Stomach (tissue), 8 donors: ENCODE measurements at regions not wholly inside any gene's neighbourhood (a gene's known extent, or its start where the extent isn't known, plus 50 kb on each side); places are given as distances from the start of the nearest gene placed in this dataset.
A peak's percentile ranks its signal among the peaks of the same experiment; 100 is the strongest.

Source experiments
- DNase-seq, 2 donors: peaks; one replicate each; pipeline versions ENCODE4 v3.0.0 to v3.0.0-alpha.2; 2013 to 2019
- H3K27ac ChIP-seq, 5 donors: fragments of 200-600 bp in 4 of 5; sonication (generic) in 4 of 5; one replicate each; pipeline ENCODE4 v1.5.1; 2013 to 2019; ENCODE audit warnings: mild to moderate bottlenecking in 1 of 5, moderate library complexity in 1 of 5
- H3K27me3 ChIP-seq, 3 donors: fragments of 200-600 bp; sonication (generic); one replicate each; pipeline ENCODE4 v1.5.1; 2017 to 2019; ENCODE audit warnings: mixed run types in 1 of 3
- H3K36me3 ChIP-seq, 4 donors: fragments of 200-600 bp; sonication (generic); 1 replicate in 3 of 4; 2 replicates in 1 of 4; pipeline ENCODE4 v1.5.1; 2016 to 2019
- H3K4me1 ChIP-seq, 4 donors: fragments of 200-600 bp; sonication (generic); one replicate each; pipeline ENCODE4 v1.5.1; 2016 to 2019
- H3K4me3 ChIP-seq, 4 donors: fragments of 200-600 bp; sonication (generic) in 3 of 4; one replicate each; pipeline ENCODE4 v1.5.1; 2016 to 2019; ENCODE audit warnings: mild to moderate bottlenecking in 1 of 4
- H3K9me3 ChIP-seq, 4 donors: fragments of 200-600 bp; sonication (generic); one replicate each; pipeline ENCODE4 v1.5.1; 2016 to 2019
- EP300 ChIP-seq: sonication (generic); formaldehyde crosslinking; IDR thresholded peaks from one replicate; pipeline ENCODE4 v1.6.1; 2017; ENCODE audit warnings: antibody characterized with exemption
- POLR2A ChIP-seq, 4 donors: fragments of 450-650 bp; IDR thresholded peaks; one replicate each; pipeline ENCODE4 v1.6.1; 2016; ENCODE audit warnings: antibody characterized with exemption in 4 of 4, control low read depth in 2 of 4, mild to moderate bottlenecking in 1 of 4, moderate library complexity in 1 of 4
- POLR2AphosphoS5 ChIP-seq, 3 donors: sonication (generic); formaldehyde crosslinking; IDR thresholded peaks; one replicate each; pipeline ENCODE4 v1.6.1; 2016; ENCODE audit warnings: antibody characterized with exemption in 3 of 3
- WGBS, 5 donors: extraction: QIAGEN DNeasy Blood & Tissue Kit in 3 of 5; methylation state at CpG; one replicate each; pipeline versions ENCODE4 v1.1.5 to v1.1.7; 2013 to 2018; 5-methylcytosine and 5-hydroxymethylcytosine counted together
- intact Hi-C: fragments of 100-400 bp; cut with DNase I; formaldehyde crosslinking; loops from one replicate; pipeline ENCODE4 v1.15.1; 2023; ENCODE audit warnings: low total_unique reads
- TF ChIP-seq, protein P1 (sequence below), 7 experiments: fragments of 450-650 bp in 4 of 7; fragments of 200-600 bp in 3 of 7; sonication (generic) in 3 of 7; IDR thresholded peaks; one replicate each; pipeline ENCODE4 v1.5.1; 2016 to 2019; ENCODE audit warnings: antibody characterized with exemption in 7 of 7, control low read depth in 2 of 7, mild to moderate bottlenecking in 1 of 7
- donor health status: healthy with polysubstance abuse.
- donor health status: Bipolar disorder and iron deficiency.
- donor health status: healthy.

GRCh38 chr14:43041207-43041606 is 1434.5 kb downstream of the LRFN5 start:
- Histone ChIP-seq H3K4me1 (no peaks in the 10 kb centered on the region), H3K4me3 (no peak overlapping the region), H3K27me3 (no peaks in the 10 kb centered on the region), H3K36me3 (no peaks in the 10 kb centered on the region), H3K9me3 (no peaks in the 10 kb centered on the region), H3K27ac (no peak overlapping the region)
- 88 to 93% (median 91%) methylated on average over 3 of the region's 3 CpGs for WGBS, 5 donors
- intact Hi-C loops, result no loop called here
- TF ChIP-seq EP300 (no peak), POLR2AphosphoS5 (IDR thresholded peaks at IDR 0.05) (no peak), POLR2A (IDR thresholded peaks at IDR 0.05) (no peak)
- TF ChIP-seq, protein P1, sequence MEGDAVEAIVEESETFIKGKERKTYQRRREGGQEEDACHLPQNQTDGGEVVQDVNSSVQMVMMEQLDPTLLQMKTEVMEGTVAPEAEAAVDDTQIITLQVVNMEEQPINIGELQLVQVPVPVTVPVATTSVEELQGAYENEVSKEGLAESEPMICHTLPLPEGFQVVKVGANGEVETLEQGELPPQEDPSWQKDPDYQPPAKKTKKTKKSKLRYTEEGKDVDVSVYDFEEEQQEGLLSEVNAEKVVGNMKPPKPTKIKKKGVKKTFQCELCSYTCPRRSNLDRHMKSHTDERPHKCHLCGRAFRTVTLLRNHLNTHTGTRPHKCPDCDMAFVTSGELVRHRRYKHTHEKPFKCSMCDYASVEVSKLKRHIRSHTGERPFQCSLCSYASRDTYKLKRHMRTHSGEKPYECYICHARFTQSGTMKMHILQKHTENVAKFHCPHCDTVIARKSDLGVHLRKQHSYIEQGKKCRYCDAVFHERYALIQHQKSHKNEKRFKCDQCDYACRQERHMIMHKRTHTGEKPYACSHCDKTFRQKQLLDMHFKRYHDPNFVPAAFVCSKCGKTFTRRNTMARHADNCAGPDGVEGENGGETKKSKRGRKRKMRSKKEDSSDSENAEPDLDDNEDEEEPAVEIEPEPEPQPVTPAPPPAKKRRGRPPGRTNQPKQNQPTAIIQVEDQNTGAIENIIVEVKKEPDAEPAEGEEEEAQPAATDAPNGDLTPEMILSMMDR (IDR thresholded peaks at IDR 0.05), result no peak
- DNase-seq, result no peak

GRCh38 chr14:43039881-43040280 is 1433.2 kb downstream of the LRFN5 start:
- DNase-seq, result no peak
- TF ChIP-seq POLR2AphosphoS5 (IDR thresholded peaks at IDR 0.05), result no peak
- TF ChIP-seq EP300, result no peak
- intact Hi-C loops, result no loop called here
- Histone ChIP-seq H3K4me3 (no peak overlapping the region), H3K27ac (no peak overlapping the region), H3K4me1 (no peaks in the 10 kb centered on the region), H3K36me3 (no peaks in the 10 kb centered on the region), H3K27me3 (no peaks in the 10 kb centered on the region), H3K9me3 (no peaks in the 10 kb centered on the region)
- WGBS, 5 donors, result 75 to 86% (median 83%) methylated on average over 2 of the region's 2 CpGs

- no peaks in the 10 kb centered on the region for H3K4me1 ChIP-seq
- H3K36me3 ChIP-seq, result no peaks in the 10 kb centered on the region
- intact Hi-C loops, result no loop called here
- DNase-seq, result peak in 1 of 2 donors; percentile 7
- TF ChIP-seq, protein P1 (IDR thresholded peaks at IDR 0.05), result no peak
- TF ChIP-seq EP300, result no peak
- TF ChIP-seq POLR2AphosphoS5 (IDR thresholded peaks at IDR 0.05), result no peak
- no peak for TF ChIP-seq POLR2A (IDR thresholded peaks at IDR 0.05)
- H3K9me3 ChIP-seq, result no peaks in the 10 kb centered on the region
- no peaks in the 10 kb centered on the region for H3K27me3 ChIP-seq
- no peak overlapping the region for H3K4me3 ChIP-seq
- no peak overlapping the region for H3K27ac ChIP-seq
These were observed 1424.9 kb downstream of the LRFN5 start for GRCh38 chr14:43031598-43031997.

DNA sequence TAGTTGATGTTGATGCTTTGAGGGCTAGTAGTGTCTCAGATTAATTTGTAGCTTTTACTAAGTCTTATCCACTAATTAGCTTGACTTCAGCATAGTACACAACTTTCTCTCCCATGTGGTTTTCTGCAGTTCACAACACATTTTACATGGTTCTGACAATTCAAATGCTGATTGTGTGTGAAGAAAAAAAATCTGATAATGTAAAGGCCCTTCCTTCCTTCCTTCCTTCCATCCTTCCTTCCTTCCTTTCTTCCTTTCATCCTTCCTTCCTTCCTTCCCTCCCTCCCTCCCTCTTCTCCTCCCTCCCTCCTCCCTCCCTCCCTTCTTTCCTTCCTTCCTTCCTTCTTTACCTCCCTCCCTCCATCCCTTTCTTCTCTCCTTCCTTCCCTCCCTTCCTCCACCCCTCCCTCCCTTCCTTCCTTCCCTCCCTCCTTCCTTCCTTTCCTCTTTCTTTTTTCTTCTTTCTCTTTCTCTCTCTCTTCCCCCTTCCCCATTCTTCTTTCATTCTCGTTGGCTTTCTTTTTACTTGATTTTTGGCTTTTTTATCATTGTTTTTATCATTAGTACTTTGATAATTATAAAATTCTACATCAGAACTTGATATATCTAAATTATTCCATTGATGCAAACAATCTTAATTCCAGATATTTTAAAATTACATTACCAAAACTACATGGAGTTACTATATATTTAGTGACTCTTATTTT is 1415.6 kb downstream of the LRFN5 start:
- 41 to 71% (median 48%) methylated on average over 1 of the region's 1 CpG for WGBS, 5 donors
- H3K36me3 ChIP-seq, result no peaks in the 10 kb centered on the region
- intact Hi-C loops, result no loop called here

GRCh38 chr14:43019826-43020225 is 1413.2 kb downstream of the LRFN5 start:
- no peaks in the 10 kb centered on the region for H3K27me3 ChIP-seq
- DNase-seq, result no peak
- intact Hi-C loops, result no loop called here
- TF ChIP-seq, protein P1 (IDR thresholded peaks at IDR 0.05), result no peak
- TF ChIP-seq POLR2AphosphoS5 (IDR thresholded peaks at IDR 0.05) (no peak), EP300 (no peak), POLR2A (IDR thresholded peaks at IDR 0.05) (no peak)
- no peak overlapping the region for H3K4me3 ChIP-seq
- H3K4me1 ChIP-seq, result no peaks in the 10 kb centered on the region
- H3K36me3 ChIP-seq, result no peaks in the 10 kb centered on the region
- H3K9me3 ChIP-seq, result peaks cover 0 to 15% (median 7%) of the 10 kb centered on the region in 4 donors
- H3K27ac ChIP-seq, result no peak overlapping the region

More for the DNA sequence above, 1415.6 kb downstream of the LRFN5 start:
- TF ChIP-seq POLR2A (IDR thresholded peaks at IDR 0.05), result no peak
- TF ChIP-seq, protein P1 (IDR thresholded peaks at IDR 0.05), result no peak
- no peak for TF ChIP-seq POLR2AphosphoS5 (IDR thresholded peaks at IDR 0.05)
- no peak for TF ChIP-seq EP300
- peaks cover 0 to 11% (median 5%) of the 10 kb centered on the region in 4 donors for H3K9me3 ChIP-seq
- H3K27ac ChIP-seq, result no peak overlapping the region
- no peaks in the 10 kb centered on the region for H3K4me1 ChIP-seq
- DNase-seq, result no peak
- no peak overlapping the region for H3K4me3 ChIP-seq
- no peaks in the 10 kb centered on the region for H3K27me3 ChIP-seq
